ENCODE measurements at regions not wholly inside any gene's neighbourhood (a gene's known extent, or its start where the extent isn't known, plus 50 kb on each side); places are given as distances from the start of the nearest gene placed in this dataset.

GRCh38 chr5:39505363-39505762 lies 80.6 kb upstream of the DAB2 start:
- Histone ChIP-seq H3K4ac (ENCODE audit: low read depth, low read length) (no peak overlapping the region), H2BK5ac (ENCODE audit: insufficient read length, low read length) (no peak overlapping the region), H3T11ph (ENCODE audit: low read length) (no peak overlapping the region), H3K56ac (ENCODE audit: insufficient read length, low read depth, low read length) (no peak overlapping the region), H4K5ac (ENCODE audit: insufficient read length, low read depth, low read length) (no peak overlapping the region), H3K14ac (ENCODE audit: insufficient read depth, low read length) (no peak overlapping the region), H4K20me1 (ENCODE audit: control insufficient read depth, insufficient read depth, insufficient read length) (no peaks in the 10 kb centered on the region), H2BK20ac (ENCODE audit: low read depth, low read length, poor library complexity, severe bottlenecking) (no peak overlapping the region), H3K9me3 (ENCODE audit: control insufficient read depth, low read depth, low read length) (no peaks in the 10 kb centered on the region), H2AK5ac (ENCODE audit: insufficient read length, low read length) (no peak overlapping the region), H3K9ac (ENCODE audit: extremely low read depth, insufficient read length, low read length) (no peak overlapping the region), H4K8ac (replicated peaks; ENCODE audit: insufficient read length, low read depth, low read length) (no peak overlapping the region), H3K79me2 (ENCODE audit: insufficient read depth, low read length) (no peaks in the 10 kb centered on the region), H3K4me1 (ENCODE audit: insufficient read depth, low read length) (no peaks in the 10 kb centered on the region), H4K91ac (ENCODE audit: insufficient read length, low read depth, low read length) (no peak overlapping the region), H3K23me2 (ENCODE audit: insufficient read length, low read depth, low read length, poor library complexity, severe bottlenecking) (no peaks in the 10 kb centered on the region), H2BK12ac (ENCODE audit: insufficient read length, low read depth, low read length) (no peak overlapping the region), H2BK120ac (ENCODE audit: low read depth, low read length, poor library complexity, severe bottlenecking) (no peak overlapping the region), H3K79me1 (ENCODE audit: insufficient read depth, low read depth, low read length, poor library complexity, severe bottlenecking) (no peaks in the 10 kb centered on the region), H3K23ac (ENCODE audit: insufficient read length, low read depth, low read length) (no peak overlapping the region), H3K18ac (ENCODE audit: insufficient read length, low read depth, low read length) (no peak overlapping the region), H2BK15ac (ENCODE audit: low read depth, low read length) (no peak overlapping the region), H3K4me2 (ENCODE audit: insufficient read depth, insufficient read length, low read length) (no peak overlapping the region), H2AFZ (ENCODE audit: low read length) (no peak overlapping the region), H3K27me3 (ENCODE audit: insufficient read depth, low read length) (no peaks in the 10 kb centered on the region), H3K27ac (ENCODE audit: insufficient read length, low read depth, low read length) (no peak overlapping the region)
- Mint-ChIP-seq H3K4me3 (no peak overlapping the region), H3K27me3 (ENCODE audit: low read depth) (no peaks in the 10 kb centered on the region), H3K27ac (no peak overlapping the region), H3K36me3 (ENCODE audit: insufficient read depth in 1 of 3, low read depth in 3 of 3) (no peaks in the 10 kb centered on the region), H3K9me3 (no peaks in the 10 kb centered on the region; a peak in 2 of 5 replicates), H3K4me1 (peaks cover 0 to 2% of the 10 kb centered on the region in 2 experiments; a peak in 1 of 4 replicates)
- TF ChIP-seq, protein P1, sequence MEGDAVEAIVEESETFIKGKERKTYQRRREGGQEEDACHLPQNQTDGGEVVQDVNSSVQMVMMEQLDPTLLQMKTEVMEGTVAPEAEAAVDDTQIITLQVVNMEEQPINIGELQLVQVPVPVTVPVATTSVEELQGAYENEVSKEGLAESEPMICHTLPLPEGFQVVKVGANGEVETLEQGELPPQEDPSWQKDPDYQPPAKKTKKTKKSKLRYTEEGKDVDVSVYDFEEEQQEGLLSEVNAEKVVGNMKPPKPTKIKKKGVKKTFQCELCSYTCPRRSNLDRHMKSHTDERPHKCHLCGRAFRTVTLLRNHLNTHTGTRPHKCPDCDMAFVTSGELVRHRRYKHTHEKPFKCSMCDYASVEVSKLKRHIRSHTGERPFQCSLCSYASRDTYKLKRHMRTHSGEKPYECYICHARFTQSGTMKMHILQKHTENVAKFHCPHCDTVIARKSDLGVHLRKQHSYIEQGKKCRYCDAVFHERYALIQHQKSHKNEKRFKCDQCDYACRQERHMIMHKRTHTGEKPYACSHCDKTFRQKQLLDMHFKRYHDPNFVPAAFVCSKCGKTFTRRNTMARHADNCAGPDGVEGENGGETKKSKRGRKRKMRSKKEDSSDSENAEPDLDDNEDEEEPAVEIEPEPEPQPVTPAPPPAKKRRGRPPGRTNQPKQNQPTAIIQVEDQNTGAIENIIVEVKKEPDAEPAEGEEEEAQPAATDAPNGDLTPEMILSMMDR (conservative IDR thresholded peaks at IDR 0.05) = no peak
- DNase-seq = no peak

All from H9 (cell line).